ENCODE measurements at regions not wholly inside any gene's neighbourhood (a gene's known extent, or its start where the extent isn't known, plus 50 kb on each side); places are given as distances from the start of the nearest gene placed in this dataset.

DNA sequence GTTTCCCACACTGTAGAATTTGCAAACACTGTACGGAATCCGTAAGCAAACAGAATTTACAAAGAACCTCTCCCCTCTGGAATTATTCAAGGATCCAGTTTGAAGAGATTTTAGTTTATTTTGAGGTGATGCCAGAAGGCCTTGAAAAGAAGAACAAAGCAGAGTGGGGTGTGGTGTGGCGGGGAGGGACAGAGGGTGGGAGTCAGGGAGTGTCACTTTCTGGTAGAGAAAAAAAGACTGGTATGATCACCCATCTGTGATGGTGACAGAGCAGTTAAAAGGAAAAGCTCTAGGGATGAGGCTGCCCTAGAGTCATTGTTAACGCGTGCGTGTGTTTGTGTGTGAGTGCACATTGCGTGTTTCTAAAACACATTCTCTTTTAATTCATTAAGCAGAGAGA is 97.0 kb upstream of the F13A1 start:
- H3K27me3 Mint-ChIP-seq (ENCODE audit: low read depth), result no peaks in the 10 kb centered on the region
- TF ChIP-seq, protein P1, sequence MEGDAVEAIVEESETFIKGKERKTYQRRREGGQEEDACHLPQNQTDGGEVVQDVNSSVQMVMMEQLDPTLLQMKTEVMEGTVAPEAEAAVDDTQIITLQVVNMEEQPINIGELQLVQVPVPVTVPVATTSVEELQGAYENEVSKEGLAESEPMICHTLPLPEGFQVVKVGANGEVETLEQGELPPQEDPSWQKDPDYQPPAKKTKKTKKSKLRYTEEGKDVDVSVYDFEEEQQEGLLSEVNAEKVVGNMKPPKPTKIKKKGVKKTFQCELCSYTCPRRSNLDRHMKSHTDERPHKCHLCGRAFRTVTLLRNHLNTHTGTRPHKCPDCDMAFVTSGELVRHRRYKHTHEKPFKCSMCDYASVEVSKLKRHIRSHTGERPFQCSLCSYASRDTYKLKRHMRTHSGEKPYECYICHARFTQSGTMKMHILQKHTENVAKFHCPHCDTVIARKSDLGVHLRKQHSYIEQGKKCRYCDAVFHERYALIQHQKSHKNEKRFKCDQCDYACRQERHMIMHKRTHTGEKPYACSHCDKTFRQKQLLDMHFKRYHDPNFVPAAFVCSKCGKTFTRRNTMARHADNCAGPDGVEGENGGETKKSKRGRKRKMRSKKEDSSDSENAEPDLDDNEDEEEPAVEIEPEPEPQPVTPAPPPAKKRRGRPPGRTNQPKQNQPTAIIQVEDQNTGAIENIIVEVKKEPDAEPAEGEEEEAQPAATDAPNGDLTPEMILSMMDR (IDR thresholded peaks at IDR 0.05; ENCODE audit: unreplicated experiment in 3 of 3), result no peak
- no peaks in the 10 kb centered on the region for H3K36me3 Mint-ChIP-seq (ENCODE audit: low read depth)
- peaks cover 12% of the 10 kb centered on the region for H3K4me1 Mint-ChIP-seq
- H3K4me3 Mint-ChIP-seq, result no peak overlapping the region
- no peak overlapping the region for H3K27ac Mint-ChIP-seq
- H3K9me3 Mint-ChIP-seq, result peaks cover 4% of the 10 kb centered on the region

DNA sequence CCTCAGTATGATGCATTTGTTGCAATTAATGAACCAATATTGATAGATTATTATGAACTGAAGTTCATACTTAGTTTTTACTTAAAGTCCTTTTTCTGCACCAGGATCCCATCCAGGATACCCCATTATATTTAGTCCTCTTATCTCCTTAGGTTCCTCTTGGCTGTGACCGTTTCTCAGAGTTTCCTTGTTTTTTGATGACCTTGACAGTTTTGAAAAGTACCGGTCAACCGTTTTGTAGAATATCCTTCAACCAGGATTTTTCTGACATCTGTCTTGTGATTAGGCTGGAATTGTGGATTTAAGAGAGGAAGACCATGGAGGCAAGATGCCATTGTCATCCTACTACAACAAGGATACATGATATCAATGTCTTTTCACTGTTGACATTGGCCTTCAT is 98.0 kb upstream of the F13A1 start:
- Mint-ChIP-seq H3K36me3 (ENCODE audit: low read depth) (no peaks in the 10 kb centered on the region), H3K9me3 (peaks cover 10% of the 10 kb centered on the region)
- TF ChIP-seq, protein P1 (IDR thresholded peaks at IDR 0.05; ENCODE audit: unreplicated experiment in 3 of 3), result no peak

DNA sequence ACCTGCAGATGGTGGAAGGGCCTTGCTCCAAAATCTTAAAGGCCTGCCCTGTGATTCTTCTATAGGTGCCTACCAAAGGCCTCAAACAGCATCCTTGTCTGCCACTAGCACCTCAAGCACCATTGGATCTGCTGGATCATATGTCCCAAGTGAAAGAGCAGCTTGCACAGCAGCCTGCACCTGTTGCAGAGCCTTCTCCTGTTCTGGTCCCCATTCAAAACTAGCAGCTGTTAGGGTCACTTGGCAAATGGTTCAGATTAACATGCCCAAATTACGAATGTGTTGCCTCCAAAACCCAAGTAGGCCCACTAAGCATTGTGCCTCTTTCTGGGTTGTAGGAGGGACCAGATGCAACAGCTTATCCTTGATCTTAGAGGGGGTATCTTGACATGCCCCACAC is 99.6 kb upstream of the F13A1 start:
- peaks cover 23% of the 10 kb centered on the region for H3K9me3 Mint-ChIP-seq
- TF ChIP-seq, protein P1 (IDR thresholded peaks at IDR 0.05; ENCODE audit: unreplicated experiment in 3 of 3), result no peak
- no peaks in the 10 kb centered on the region for H3K27me3 Mint-ChIP-seq (ENCODE audit: low read depth)
- H3K27ac Mint-ChIP-seq, result no peak overlapping the region
- peaks cover 7% of the 10 kb centered on the region for H3K4me1 Mint-ChIP-seq
- no peak overlapping the region for H3K4me3 Mint-ChIP-seq
- no peaks in the 10 kb centered on the region for H3K36me3 Mint-ChIP-seq (ENCODE audit: low read depth)

More for the DNA sequence above, 98.0 kb upstream of the F13A1 start:
- peaks cover 7% of the 10 kb centered on the region for H3K4me1 Mint-ChIP-seq
- no peaks in the 10 kb centered on the region for H3K27me3 Mint-ChIP-seq (ENCODE audit: low read depth)
- no peak overlapping the region for H3K27ac Mint-ChIP-seq
- no peak overlapping the region for H3K4me3 Mint-ChIP-seq

DNA sequence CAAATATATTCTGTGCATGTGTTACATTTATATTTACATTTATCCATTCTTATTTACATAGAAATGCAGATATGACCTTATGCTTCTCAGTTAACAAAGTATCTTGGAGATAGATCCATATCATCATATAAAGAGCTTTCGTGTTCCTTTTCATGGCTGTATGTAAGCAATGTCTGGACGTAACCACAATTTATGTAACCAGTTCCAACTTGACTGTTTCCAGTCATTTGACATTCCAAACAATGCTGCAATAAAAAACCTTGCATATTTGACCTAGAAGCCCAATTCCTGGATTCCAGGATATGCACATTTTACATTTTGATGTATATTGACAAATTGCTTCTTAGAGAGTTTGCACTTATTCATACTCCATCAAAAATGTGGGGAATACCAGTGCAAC is 113.7 kb upstream of the F13A1 start:
- H3K27me3 Mint-ChIP-seq (ENCODE audit: low read depth), result no peaks in the 10 kb centered on the region
- no peak overlapping the region for H3K27ac Mint-ChIP-seq
- no peaks in the 10 kb centered on the region for H3K9me3 Mint-ChIP-seq
- H3K36me3 Mint-ChIP-seq (ENCODE audit: low read depth), result no peaks in the 10 kb centered on the region
- H3K4me1 Mint-ChIP-seq, result peaks cover 5% of the 10 kb centered on the region
- TF ChIP-seq, protein P1 (IDR thresholded peaks at IDR 0.05; ENCODE audit: unreplicated experiment in 3 of 3), result no peak
- H3K4me3 Mint-ChIP-seq, result no peak overlapping the region

DNA sequence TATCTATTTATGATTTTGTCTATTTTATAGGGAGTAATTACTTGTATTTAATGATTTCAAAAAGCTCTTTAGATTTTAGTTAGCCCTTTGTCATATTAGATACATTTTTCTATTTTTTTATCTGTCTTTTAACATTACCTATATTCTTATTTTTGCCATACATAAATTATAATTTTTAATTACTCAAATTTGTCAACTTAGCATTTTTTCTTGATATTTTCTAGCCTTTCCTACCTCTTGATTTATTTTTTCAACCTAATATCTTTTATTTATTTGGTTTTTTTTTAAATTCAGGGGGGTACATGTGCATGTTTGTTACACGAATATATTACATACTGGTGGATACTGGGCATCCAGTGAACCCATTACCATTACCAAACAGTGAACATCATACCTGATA is 114.3 kb upstream of the F13A1 start:
- no peaks in the 10 kb centered on the region for H3K9me3 Mint-ChIP-seq
- H3K27me3 Mint-ChIP-seq (ENCODE audit: low read depth), result no peaks in the 10 kb centered on the region
- peaks cover 5% of the 10 kb centered on the region for H3K4me1 Mint-ChIP-seq
- H3K27ac Mint-ChIP-seq, result no peak overlapping the region
- TF ChIP-seq, protein P1 (IDR thresholded peaks at IDR 0.05; ENCODE audit: unreplicated experiment in 3 of 3), result no peak
- no peak overlapping the region for H3K4me3 Mint-ChIP-seq
- H3K36me3 Mint-ChIP-seq (ENCODE audit: low read depth), result no peaks in the 10 kb centered on the region

DNA sequence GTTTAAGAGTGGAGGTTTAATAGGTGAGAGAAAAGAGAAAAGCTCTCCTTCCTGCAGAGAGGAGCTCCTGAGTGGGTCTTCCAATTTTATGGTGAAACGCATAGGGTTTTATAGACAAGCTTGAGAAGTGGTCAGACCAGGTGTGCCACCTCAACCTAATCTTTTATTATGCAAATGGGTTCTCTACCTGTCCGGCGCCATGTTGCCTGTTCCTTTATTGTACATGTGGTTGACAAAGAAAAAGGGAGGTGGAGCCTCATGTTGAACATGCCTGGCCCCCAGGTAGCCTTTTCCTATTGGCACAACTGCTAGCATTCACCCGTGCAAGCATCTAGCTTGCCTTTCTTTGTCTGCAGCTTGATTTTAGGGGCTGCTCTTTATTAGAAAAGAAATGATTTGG is 115.9 kb upstream of the F13A1 start:
- H3K4me3 Mint-ChIP-seq, result no peak overlapping the region
- H3K27ac Mint-ChIP-seq, result no peak overlapping the region
- peaks cover 5% of the 10 kb centered on the region for H3K4me1 Mint-ChIP-seq

More for the DNA sequence above, 115.9 kb upstream of the F13A1 start:
- no peaks in the 10 kb centered on the region for H3K36me3 Mint-ChIP-seq (ENCODE audit: low read depth)
- TF ChIP-seq, protein P1 (IDR thresholded peaks at IDR 0.05; ENCODE audit: unreplicated experiment in 3 of 3), result no peak
- H3K9me3 Mint-ChIP-seq, result peaks cover 7% of the 10 kb centered on the region
- no peaks in the 10 kb centered on the region for H3K27me3 Mint-ChIP-seq (ENCODE audit: low read depth)

All from nephron (organoid).